GM12878 (cell line): ENCODE measurements at regions not wholly inside any gene's neighbourhood (a gene's known extent, or its start where the extent isn't known, plus 50 kb on each side); places are given as distances from the start of the nearest gene placed in this dataset.

ENCODE experiments used
- CTCF ChIP-seq, 3 experiments: IDR thresholded peaks in 2 of 3; conservative IDR thresholded peaks in 1 of 3; 2 replicates each; pipeline ENCODE4 v1.5.1; 2011; ENCODE audit warnings: low read depth in 3 of 3, low read length in 3 of 3, mild to moderate bottlenecking in 3 of 3, control low read depth in 2 of 3, moderate library complexity in 2 of 3, inconsistent platforms in 1 of 3, mixed read lengths in 1 of 3; ENCODE audit not compliant: control insufficient read depth in 2 of 3, insufficient read depth in 1 of 3; ENCODE audit errors: extremely low read depth in 1 of 3
- EP300 ChIP-seq, 2 experiments: fragments of 150-350 bp in 1 of 2; IDR thresholded peaks; 2 replicates each; pipeline ENCODE4 v1.6.1; 2011 to 2012; ENCODE audit warnings: low read depth in 2 of 2, low read length in 2 of 2, borderline replicate concordance in 1 of 2, improper control_type of control experiment in 1 of 2, inconsistent platforms in 1 of 2; ENCODE audit not compliant: control insufficient read depth in 1 of 2
- SIN3A ChIP-seq: IDR thresholded peaks from 2 replicates; pipeline ENCODE4 v1.6.1; 2012; ENCODE audit warnings: low read depth, low read length, improper control_type of control experiment

DNA sequence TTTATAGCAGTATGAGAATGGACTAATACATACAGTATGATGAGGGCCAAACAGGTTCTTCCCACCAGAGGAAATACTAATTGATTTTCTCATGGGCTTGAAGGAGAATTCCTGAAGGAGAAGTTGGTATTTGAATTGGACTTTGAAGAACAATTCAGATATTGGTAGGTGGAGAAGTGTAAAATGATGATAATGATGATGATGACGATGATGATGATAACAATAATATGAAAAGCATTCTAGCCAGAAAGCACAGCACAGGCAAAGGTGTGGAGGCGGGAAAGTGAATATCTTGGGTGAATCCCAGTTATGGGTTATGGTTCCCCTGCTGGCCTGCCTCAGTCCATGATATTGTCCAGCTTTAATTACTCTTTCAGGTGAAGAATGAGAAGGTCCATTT lies 562.4 kb upstream of the SALL1 start:
- no peak for TF ChIP-seq SIN3A
- TF ChIP-seq CTCF (IDR thresholded peaks at IDR 0.05 in 2 of 3, conservative IDR thresholded peaks at IDR 0.05 in 1 of 3; ENCODE audit: control insufficient read depth in 2 of 3, extremely low read depth in 1 of 3, insufficient read depth in 1 of 3, low read depth in 3 of 3, low read length in 3 of 3) = no peak
- TF ChIP-seq EP300 (IDR thresholded peaks at IDR 0.05; ENCODE audit: borderline replicate concordance in 1 of 2, control insufficient read depth in 1 of 2, low read depth in 2 of 2, low read length in 2 of 2) = no peak
